Prostate gland (tissue), 2 donors: ENCODE measurements at regions not wholly inside any gene's neighbourhood (a gene's known extent, or its start where the extent isn't known, plus 50 kb on each side); places are given as distances from the start of the nearest gene placed in this dataset.

Source experiments
- DNase-seq: peaks from one replicate; pipeline ENCODE4 v3.0.0-alpha.2; 2019; ENCODE audit warnings: low spot score
- H3K27ac ChIP-seq, 2 donors: fragments of 200-600 bp; sonication (generic); 2 replicates each; pipeline ENCODE4 v1.5.1; 2017 to 2019
- H3K27me3 ChIP-seq: fragments of 200-600 bp; sonication (generic); replicated peaks from 2 replicates; pipeline ENCODE4 v1.5.1; 2019; ENCODE audit not compliant: insufficient read depth
- H3K36me3 ChIP-seq, 2 donors: fragments of 200-600 bp; sonication (generic); 1 replicate in 1 of 2; 2 replicates in 1 of 2; pipeline versions ENCODE4 v1.5.1 to v1.8.1; 2017 to 2019
- H3K4me1 ChIP-seq: fragments of 200-600 bp; sonication (generic); replicated peaks from 2 replicates; pipeline ENCODE4 v1.5.1; 2019
- H3K4me3 ChIP-seq, 2 donors: fragments of 200-600 bp; sonication (generic); 2 replicates each; pipeline ENCODE4 v1.5.1; 2017 to 2019
- H3K9me3 ChIP-seq: fragments of 200-600 bp; sonication (generic); 2 replicates; pipeline ENCODE4 v1.5.1; 2017
- CTCF ChIP-seq, 4 experiments: fragments of 200-600 bp in 2 of 4; fragments of 450-650 bp in 2 of 4; sonication (generic) in 2 of 4; IDR thresholded peaks; 1 replicate in 3 of 4; 2 replicates in 1 of 4; pipeline ENCODE4 v1.5.1; 2016 to 2019; ENCODE audit warnings: antibody characterized with exemption in 4 of 4, mild to moderate bottlenecking in 2 of 4, moderate library complexity in 2 of 4
- POLR2A ChIP-seq: fragments of 450-650 bp; IDR thresholded peaks from one replicate; pipeline ENCODE4 v1.6.1; 2016; ENCODE audit warnings: antibody characterized with exemption, mild to moderate bottlenecking
- POLR2AphosphoS5 ChIP-seq: sonication (generic); formaldehyde crosslinking; IDR thresholded peaks from one replicate; pipeline ENCODE4 v1.6.1; 2017; ENCODE audit warnings: antibody characterized with exemption
- WGBS: methylation state at CpG from one replicate; pipeline ENCODE4 v1.1.5; 2018; 5-methylcytosine and 5-hydroxymethylcytosine counted together
- intact Hi-C: fragments of 100-400 bp; cut with DNase I; formaldehyde crosslinking; loops from one replicate; pipeline ENCODE4 v1.14.2; 2022

GRCh38 chr2:64344999-64345576 lies 108.9 kb upstream of the LGALSL start:
- H3K27ac ChIP-seq: no peak overlapping the region
- DNase-seq: no peak
- no peaks in the 10 kb centered on the region for H3K4me1 ChIP-seq
- H3K4me3 ChIP-seq: no peak overlapping the region
- no peaks in the 10 kb centered on the region for H3K36me3 ChIP-seq
- TF ChIP-seq CTCF (IDR thresholded peaks at IDR 0.05) (no peak), POLR2AphosphoS5 (no peak), POLR2A (no peak)
- H3K9me3 ChIP-seq: no peaks in the 10 kb centered on the region
- no peaks in the 10 kb centered on the region for H3K27me3 ChIP-seq
- intact Hi-C loops: no loop called here
- WGBS: 14% methylated on average over 1 of the region's 1 CpG

DNA sequence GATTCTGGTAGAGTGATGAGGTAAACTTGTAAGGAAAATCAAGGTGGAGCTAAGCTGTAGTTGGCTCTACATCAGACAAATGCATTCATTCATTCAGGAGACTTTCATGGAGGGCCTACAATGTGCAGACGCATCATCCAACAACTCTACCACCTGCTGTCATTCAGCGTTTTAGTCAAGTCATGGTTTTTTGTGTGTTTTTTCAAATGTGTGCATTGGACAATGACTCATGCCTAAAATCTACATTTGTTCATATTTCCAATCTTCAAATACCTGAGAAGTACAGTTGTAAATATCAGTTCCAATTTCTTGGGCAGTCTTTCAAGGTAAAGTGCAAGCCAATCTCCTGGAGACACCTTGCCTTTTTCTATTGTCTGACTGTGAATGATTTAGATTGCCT lies 108.0 kb upstream of the LGALSL start:
- TF ChIP-seq POLR2A: no peak
- TF ChIP-seq CTCF (IDR thresholded peaks at IDR 0.05): no peak
- no peak for TF ChIP-seq POLR2AphosphoS5
- Histone ChIP-seq H3K4me3 (no peak overlapping the region), H3K27me3 (no peaks in the 10 kb centered on the region), H3K4me1 (no peaks in the 10 kb centered on the region), H3K9me3 (no peaks in the 10 kb centered on the region), H3K36me3 (no peaks in the 10 kb centered on the region), H3K27ac (no peak overlapping the region)
- no peak for DNase-seq
- intact Hi-C loops: no loop called here
- 90% methylated on average over 2 of the region's 2 CpGs for WGBS

- Histone ChIP-seq H3K4me1 (no peaks in the 10 kb centered on the region), H3K9me3 (no peaks in the 10 kb centered on the region), H3K4me3 (no peak overlapping the region), H3K27ac (no peak overlapping the region), H3K36me3 (no peaks in the 10 kb centered on the region), H3K27me3 (no peaks in the 10 kb centered on the region)
- WGBS: 70% methylated on average over 6 of the region's 6 CpGs
- intact Hi-C loops: no loop called here
- TF ChIP-seq POLR2AphosphoS5: no peak
- no peak for TF ChIP-seq CTCF (IDR thresholded peaks at IDR 0.05)
- no peak for TF ChIP-seq POLR2A
- DNase-seq: no peak
These were observed 105.4 kb upstream of the LGALSL start for GRCh38 chr2:64348386-64349130.

DNA sequence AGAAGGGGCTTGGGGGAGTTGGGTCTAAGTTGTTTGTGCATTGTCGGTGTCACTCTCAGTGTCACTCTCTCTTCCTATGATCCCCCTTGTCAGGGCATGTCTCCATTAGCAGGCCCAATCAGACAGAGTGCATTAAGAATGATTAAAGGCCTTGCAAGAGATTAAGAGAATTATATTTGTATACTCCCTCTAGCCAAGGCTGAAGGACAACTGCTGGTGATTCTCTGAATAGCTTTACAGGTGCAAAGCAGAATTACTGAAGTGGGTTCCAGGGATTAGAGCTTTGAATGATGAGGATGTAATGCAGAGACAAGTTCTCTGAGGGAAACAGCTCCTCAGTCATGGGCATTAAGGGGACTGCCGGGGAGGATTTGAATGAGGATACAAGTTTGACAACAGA lies 104.8 kb upstream of the LGALSL start:
- WGBS: 83% methylated on average over 2 of the region's 2 CpGs
- DNase-seq: no peak
- intact Hi-C loops: no loop called here

More for the DNA sequence above, 104.8 kb upstream of the LGALSL start:
- no peaks in the 10 kb centered on the region for H3K4me1 ChIP-seq
- H3K36me3 ChIP-seq: no peaks in the 10 kb centered on the region
- no peak overlapping the region for H3K4me3 ChIP-seq
- TF ChIP-seq POLR2AphosphoS5: no peak
- no peak for TF ChIP-seq POLR2A
- no peak for TF ChIP-seq CTCF (IDR thresholded peaks at IDR 0.05)
- H3K27me3 ChIP-seq: no peaks in the 10 kb centered on the region
- no peaks in the 10 kb centered on the region for H3K9me3 ChIP-seq
- no peak overlapping the region for H3K27ac ChIP-seq
